ENCODE measurements at regions not wholly inside any gene's neighbourhood (a gene's known extent, or its start where the extent isn't known, plus 50 kb on each side); places are given as distances from the start of the nearest gene placed in this dataset.

- no peaks in the 10 kb centered on the region for H3K27me3 ChIP-seq (ENCODE audit: control insufficient read depth in 2 of 2, insufficient read depth in 2 of 2, low read length in 2 of 2)
- no peak overlapping the region for H3K9ac ChIP-seq (ENCODE audit: low read depth in 1 of 2, low read length in 2 of 2)
- no peak overlapping the region for H3K4me3 ChIP-seq (ENCODE audit: low read length in 2 of 2)
- H3K27ac ChIP-seq (ENCODE audit: low read depth in 2 of 2, low read length in 2 of 2), result no peak overlapping the region
- H3K4me1 ChIP-seq (ENCODE audit: control insufficient read depth in 2 of 2, insufficient read depth in 2 of 2, low read length in 2 of 2), result no peaks in the 10 kb centered on the region
- no peaks in the 10 kb centered on the region for H3K36me3 ChIP-seq (ENCODE audit: control insufficient read depth in 2 of 2, insufficient read depth in 2 of 2, low read length in 2 of 2)
- peaks cover 0 to 4% of the 10 kb centered on the region in 2 donors for H3K9me3 ChIP-seq (ENCODE audit: control insufficient read depth in 2 of 2, low read length in 2 of 2)
Measured at GRCh38 chr3:161879470-161879869, 382.9 kb downstream of the OTOL1 start.

- H3K27ac ChIP-seq (ENCODE audit: low read depth in 2 of 2, low read length in 2 of 2), result no peak overlapping the region
- H3K9me3 ChIP-seq (ENCODE audit: control insufficient read depth in 2 of 2, low read length in 2 of 2), result peaks cover 0 to 2% of the 10 kb centered on the region in 2 donors
- no peak overlapping the region for H3K9ac ChIP-seq (ENCODE audit: low read depth in 1 of 2, low read length in 2 of 2)
- no peaks in the 10 kb centered on the region for H3K4me1 ChIP-seq (ENCODE audit: control insufficient read depth in 2 of 2, insufficient read depth in 2 of 2, low read length in 2 of 2)
- no peak overlapping the region for H3K4me3 ChIP-seq (ENCODE audit: low read length in 2 of 2)
- no peaks in the 10 kb centered on the region for H3K27me3 ChIP-seq (ENCODE audit: control insufficient read depth in 2 of 2, insufficient read depth in 2 of 2, low read length in 2 of 2)
- H3K36me3 ChIP-seq (ENCODE audit: control insufficient read depth in 2 of 2, insufficient read depth in 2 of 2, low read length in 2 of 2), result no peaks in the 10 kb centered on the region
Measured at GRCh38 chr3:161884830-161885229, 388.2 kb downstream of the OTOL1 start.

GRCh38 chr3:161890147-161890625 lies 393.6 kb downstream of the OTOL1 start:
- Histone ChIP-seq H3K4me1 (ENCODE audit: control insufficient read depth in 2 of 2, insufficient read depth in 2 of 2, low read length in 2 of 2) (no peaks in the 10 kb centered on the region), H3K9ac (ENCODE audit: low read depth in 1 of 2, low read length in 2 of 2) (no peak overlapping the region), H3K36me3 (ENCODE audit: control insufficient read depth in 2 of 2, insufficient read depth in 2 of 2, low read length in 2 of 2) (no peaks in the 10 kb centered on the region), H3K27me3 (ENCODE audit: control insufficient read depth in 2 of 2, insufficient read depth in 2 of 2, low read length in 2 of 2) (no peaks in the 10 kb centered on the region), H3K27ac (ENCODE audit: low read depth in 2 of 2, low read length in 2 of 2) (no peak overlapping the region), H3K4me3 (ENCODE audit: low read length in 2 of 2) (no peak overlapping the region), H3K9me3 (ENCODE audit: control insufficient read depth in 2 of 2, low read length in 2 of 2) (peaks cover 0 to 3% of the 10 kb centered on the region in 2 donors)

- Histone ChIP-seq H3K9me3 (ENCODE audit: control insufficient read depth in 2 of 2, low read length in 2 of 2) (peaks cover 0 to 3% of the 10 kb centered on the region in 2 donors), H3K27me3 (ENCODE audit: control insufficient read depth in 2 of 2, insufficient read depth in 2 of 2, low read length in 2 of 2) (no peaks in the 10 kb centered on the region), H3K27ac (ENCODE audit: low read depth in 2 of 2, low read length in 2 of 2) (no peak overlapping the region), H3K9ac (ENCODE audit: low read depth in 1 of 2, low read length in 2 of 2) (no peak overlapping the region), H3K4me3 (ENCODE audit: low read length in 2 of 2) (no peak overlapping the region), H3K4me1 (ENCODE audit: control insufficient read depth in 2 of 2, insufficient read depth in 2 of 2, low read length in 2 of 2) (no peaks in the 10 kb centered on the region), H3K36me3 (ENCODE audit: control insufficient read depth in 2 of 2, insufficient read depth in 2 of 2, low read length in 2 of 2) (no peaks in the 10 kb centered on the region)
Measured at GRCh38 chr3:161893972-161894371, 397.4 kb downstream of the OTOL1 start.

GRCh38 chr3:161894657-161895056 lies 398.0 kb downstream of the OTOL1 start:
- H3K9ac ChIP-seq (ENCODE audit: low read depth in 1 of 2, low read length in 2 of 2), result no peak overlapping the region
- H3K27ac ChIP-seq (ENCODE audit: low read depth in 2 of 2, low read length in 2 of 2), result no peak overlapping the region
- no peaks in the 10 kb centered on the region for H3K27me3 ChIP-seq (ENCODE audit: control insufficient read depth in 2 of 2, insufficient read depth in 2 of 2, low read length in 2 of 2)
- H3K9me3 ChIP-seq (ENCODE audit: control insufficient read depth in 2 of 2, low read length in 2 of 2), result peaks cover 0 to 3% of the 10 kb centered on the region in 2 donors
- H3K36me3 ChIP-seq (ENCODE audit: control insufficient read depth in 2 of 2, insufficient read depth in 2 of 2, low read length in 2 of 2), result no peaks in the 10 kb centered on the region
- H3K4me1 ChIP-seq (ENCODE audit: control insufficient read depth in 2 of 2, insufficient read depth in 2 of 2, low read length in 2 of 2), result no peaks in the 10 kb centered on the region
- H3K4me3 ChIP-seq (ENCODE audit: low read length in 2 of 2), result no peak overlapping the region

- Histone ChIP-seq H3K27me3 (ENCODE audit: control insufficient read depth in 2 of 2, insufficient read depth in 2 of 2, low read length in 2 of 2) (no peaks in the 10 kb centered on the region), H3K27ac (ENCODE audit: low read depth in 2 of 2, low read length in 2 of 2) (no peak overlapping the region), H3K4me1 (ENCODE audit: control insufficient read depth in 2 of 2, insufficient read depth in 2 of 2, low read length in 2 of 2) (no peaks in the 10 kb centered on the region), H3K4me3 (ENCODE audit: low read length in 2 of 2) (no peak overlapping the region), H3K36me3 (ENCODE audit: control insufficient read depth in 2 of 2, insufficient read depth in 2 of 2, low read length in 2 of 2) (no peaks in the 10 kb centered on the region), H3K9ac (ENCODE audit: low read depth in 1 of 2, low read length in 2 of 2) (no peak overlapping the region), H3K9me3 (ENCODE audit: control insufficient read depth in 2 of 2, low read length in 2 of 2) (peaks cover 0 to 2% of the 10 kb centered on the region in 2 donors)
Measured at GRCh38 chr3:161905520-161906132, 409.0 kb downstream of the OTOL1 start.

GRCh38 chr3:161913786-161914389 lies 417.3 kb downstream of the OTOL1 start:
- H3K4me3 ChIP-seq (ENCODE audit: low read length in 2 of 2), result no peak overlapping the region
- no peaks in the 10 kb centered on the region for H3K27me3 ChIP-seq (ENCODE audit: control insufficient read depth in 2 of 2, insufficient read depth in 2 of 2, low read length in 2 of 2)
- H3K36me3 ChIP-seq (ENCODE audit: control insufficient read depth in 2 of 2, insufficient read depth in 2 of 2, low read length in 2 of 2), result no peaks in the 10 kb centered on the region
- H3K9ac ChIP-seq (ENCODE audit: low read depth in 1 of 2, low read length in 2 of 2), result no peak overlapping the region
- H3K27ac ChIP-seq (ENCODE audit: low read depth in 2 of 2, low read length in 2 of 2), result no peak overlapping the region
- no peaks in the 10 kb centered on the region for H3K4me1 ChIP-seq (ENCODE audit: control insufficient read depth in 2 of 2, insufficient read depth in 2 of 2, low read length in 2 of 2)
- H3K9me3 ChIP-seq (ENCODE audit: control insufficient read depth in 2 of 2, low read length in 2 of 2), result no peaks in the 10 kb centered on the region

GRCh38 chr3:161914703-161915417 lies 418.3 kb downstream of the OTOL1 start:
- H3K4me1 ChIP-seq (ENCODE audit: control insufficient read depth in 2 of 2, insufficient read depth in 2 of 2, low read length in 2 of 2), result no peaks in the 10 kb centered on the region
- H3K4me3 ChIP-seq (ENCODE audit: low read length in 2 of 2), result no peak overlapping the region
- no peak overlapping the region for H3K9ac ChIP-seq (ENCODE audit: low read depth in 1 of 2, low read length in 2 of 2)
- H3K36me3 ChIP-seq (ENCODE audit: control insufficient read depth in 2 of 2, insufficient read depth in 2 of 2, low read length in 2 of 2), result no peaks in the 10 kb centered on the region
- no peak overlapping the region for H3K27ac ChIP-seq (ENCODE audit: low read depth in 2 of 2, low read length in 2 of 2)
- no peaks in the 10 kb centered on the region for H3K27me3 ChIP-seq (ENCODE audit: control insufficient read depth in 2 of 2, insufficient read depth in 2 of 2, low read length in 2 of 2)
- H3K9me3 ChIP-seq (ENCODE audit: control insufficient read depth in 2 of 2, low read length in 2 of 2), result no peaks in the 10 kb centered on the region

- H3K4me3 ChIP-seq (ENCODE audit: low read length in 2 of 2), result no peak overlapping the region
- H3K4me1 ChIP-seq (ENCODE audit: control insufficient read depth in 2 of 2, insufficient read depth in 2 of 2, low read length in 2 of 2), result no peaks in the 10 kb centered on the region
- H3K36me3 ChIP-seq (ENCODE audit: control insufficient read depth in 2 of 2, insufficient read depth in 2 of 2, low read length in 2 of 2), result no peaks in the 10 kb centered on the region
- no peak overlapping the region for H3K27ac ChIP-seq (ENCODE audit: low read depth in 2 of 2, low read length in 2 of 2)
- H3K9ac ChIP-seq (ENCODE audit: low read depth in 1 of 2, low read length in 2 of 2), result no peak overlapping the region
- H3K27me3 ChIP-seq (ENCODE audit: control insufficient read depth in 2 of 2, insufficient read depth in 2 of 2, low read length in 2 of 2), result no peaks in the 10 kb centered on the region
- no peaks in the 10 kb centered on the region for H3K9me3 ChIP-seq (ENCODE audit: control insufficient read depth in 2 of 2, low read length in 2 of 2)
Measured at GRCh38 chr3:161915418-161915750, 418.8 kb downstream of the OTOL1 start.

- no peaks in the 10 kb centered on the region for H3K27me3 ChIP-seq (ENCODE audit: control insufficient read depth in 2 of 2, insufficient read depth in 2 of 2, low read length in 2 of 2)
- H3K27ac ChIP-seq (ENCODE audit: low read depth in 2 of 2, low read length in 2 of 2), result no peak overlapping the region
- H3K4me1 ChIP-seq (ENCODE audit: control insufficient read depth in 2 of 2, insufficient read depth in 2 of 2, low read length in 2 of 2), result no peaks in the 10 kb centered on the region
- H3K9me3 ChIP-seq (ENCODE audit: control insufficient read depth in 2 of 2, low read length in 2 of 2), result no peaks in the 10 kb centered on the region
- H3K4me3 ChIP-seq (ENCODE audit: low read length in 2 of 2), result no peak overlapping the region
- no peaks in the 10 kb centered on the region for H3K36me3 ChIP-seq (ENCODE audit: control insufficient read depth in 2 of 2, insufficient read depth in 2 of 2, low read length in 2 of 2)
- no peak overlapping the region for H3K9ac ChIP-seq (ENCODE audit: low read depth in 1 of 2, low read length in 2 of 2)
Measured at GRCh38 chr3:161920196-161920595, 423.6 kb downstream of the OTOL1 start.
